ENCODE measurements at regions not wholly inside any gene's neighbourhood (a gene's known extent, or its start where the extent isn't known, plus 50 kb on each side); places are given as distances from the start of the nearest gene placed in this dataset.

GRCh38 chr7:3217166-3217565 lies 83.9 kb upstream of the SDK1 start:
- H3K4me3 ChIP-seq (ENCODE audit: low read length): no peak overlapping the region
- H3K27me3 Mint-ChIP-seq (ENCODE audit: low read depth in 2 of 2): peaks cover 13 to 30% of the 10 kb centered on the region in 2 donors
- H3K4me1 Mint-ChIP-seq: peaks cover 0 to 5% of the 10 kb centered on the region in 2 donors
- DNase-seq (no peak), ATAC-seq (no peak)
- no peaks in the 10 kb centered on the region for H3K36me3 Mint-ChIP-seq
- TF ChIP-seq CTCF (IDR thresholded peaks at IDR 0.05): no peak
- H3K4me1 ChIP-seq (ENCODE audit: control insufficient read depth, insufficient read depth, low read length): no peaks in the 10 kb centered on the region
- no peak overlapping the region for H3K27ac Mint-ChIP-seq
- H3K4me3 Mint-ChIP-seq: no peak overlapping the region
- H3K27me3 ChIP-seq (ENCODE audit: control insufficient read depth, insufficient read depth, low read length): no peaks in the 10 kb centered on the region
- H3K9me3 Mint-ChIP-seq: no peaks in the 10 kb centered on the region
- H3K27ac ChIP-seq (ENCODE audit: low read length): no peak overlapping the region
- no peaks in the 10 kb centered on the region for H3K9me3 ChIP-seq (ENCODE audit: control insufficient read depth, insufficient read depth, low read length)
- intact Hi-C loops (cut with micrococcal nuclease): no loop called here
- H3K36me3 ChIP-seq (ENCODE audit: control insufficient read depth, insufficient read depth, low read length): no peaks in the 10 kb centered on the region
- 85% methylated on average over 2 of the region's 3 CpGs for WGBS (ENCODE audit: insufficient coverage)

- no peak for DNase-seq
- intact Hi-C loops (cut with micrococcal nuclease): no loop called here
- Histone ChIP-seq H3K36me3 (ENCODE audit: control insufficient read depth, insufficient read depth, low read length) (no peaks in the 10 kb centered on the region), H3K27ac (ENCODE audit: low read length) (no peak overlapping the region), H3K27me3 (ENCODE audit: control insufficient read depth, insufficient read depth, low read length) (peaks cover 2% of the 10 kb centered on the region), H3K4me1 (ENCODE audit: control insufficient read depth, insufficient read depth, low read length) (no peaks in the 10 kb centered on the region), H3K9me3 (ENCODE audit: control insufficient read depth, insufficient read depth, low read length) (no peaks in the 10 kb centered on the region), H3K4me3 (ENCODE audit: low read length) (no peak overlapping the region)
- Mint-ChIP-seq H3K9me3 (no peaks in the 10 kb centered on the region), H3K27me3 (ENCODE audit: low read depth in 2 of 2) (peaks cover 16 to 33% of the 10 kb centered on the region in 2 donors), H3K27ac (no peak overlapping the region), H3K4me3 (no peak overlapping the region), H3K4me1 (peaks cover 0 to 5% of the 10 kb centered on the region in 2 donors), H3K36me3 (no peaks in the 10 kb centered on the region)
- no peak for TF ChIP-seq CTCF (IDR thresholded peaks at IDR 0.05)
- 19% methylated on average over 8 of the region's 10 CpGs for WGBS (ENCODE audit: insufficient coverage)
- ATAC-seq: no peak
These were observed 82.4 kb upstream of the SDK1 start for GRCh38 chr7:3218411-3219225.

GRCh38 chr7:3229904-3230470 lies 71.1 kb upstream of the SDK1 start:
- H3K27ac Mint-ChIP-seq: no peak overlapping the region
- no peaks in the 10 kb centered on the region for H3K36me3 ChIP-seq (ENCODE audit: control insufficient read depth, insufficient read depth, low read length)
- no peaks in the 10 kb centered on the region for H3K36me3 Mint-ChIP-seq
- H3K4me3 ChIP-seq (ENCODE audit: low read length): no peak overlapping the region
- H3K27me3 ChIP-seq (ENCODE audit: control insufficient read depth, insufficient read depth, low read length): no peaks in the 10 kb centered on the region
- DNase-seq (no peak), ATAC-seq (no peak)
- H3K4me1 Mint-ChIP-seq: peaks cover 0 to 1% of the 10 kb centered on the region in 2 donors
- H3K9me3 Mint-ChIP-seq: peaks cover 0 to under 1% of the 10 kb centered on the region in 2 donors
- no peaks in the 10 kb centered on the region for H3K9me3 ChIP-seq (ENCODE audit: control insufficient read depth, insufficient read depth, low read length)
- TF ChIP-seq CTCF (IDR thresholded peaks at IDR 0.05): no peak
- no peak overlapping the region for H3K4me3 Mint-ChIP-seq
- intact Hi-C loops (cut with micrococcal nuclease): no loop called here
- H3K27ac ChIP-seq (ENCODE audit: low read length): no peak overlapping the region
- WGBS (ENCODE audit: insufficient coverage): 93% methylated on average over 7 of the region's 7 CpGs
- no peaks in the 10 kb centered on the region for H3K4me1 ChIP-seq (ENCODE audit: control insufficient read depth, insufficient read depth, low read length)
- peaks cover 2 to 22% of the 10 kb centered on the region in 2 donors for H3K27me3 Mint-ChIP-seq (ENCODE audit: low read depth in 2 of 2)

All from natural killer cell (primary cell).